GM12864 (cell line): ENCODE measurements at regions not wholly inside any gene's neighbourhood (a gene's known extent, or its start where the extent isn't known, plus 50 kb on each side); places are given as distances from the start of the nearest gene placed in this dataset.

Source experiments
- DNase-seq: peaks from one replicate; pipeline ENCODE4 v3.0.0-alpha.2; 2011; ENCODE audit warnings: low read depth
- H3K4me3 ChIP-seq: 2 replicates; pipeline ENCODE4 v1.5.1; 2011; ENCODE audit warnings: mild to moderate bottlenecking, low read depth, low read length, control low read depth
- TF ChIP-seq, protein P1 (sequence below): IDR thresholded peaks from 2 replicates; pipeline ENCODE4 v1.5.1; 2011; ENCODE audit warnings: low read depth, mild to moderate bottlenecking, moderate library complexity, low read length, control low read depth, inconsistent platforms; ENCODE audit errors: missing control alignments

DNA sequence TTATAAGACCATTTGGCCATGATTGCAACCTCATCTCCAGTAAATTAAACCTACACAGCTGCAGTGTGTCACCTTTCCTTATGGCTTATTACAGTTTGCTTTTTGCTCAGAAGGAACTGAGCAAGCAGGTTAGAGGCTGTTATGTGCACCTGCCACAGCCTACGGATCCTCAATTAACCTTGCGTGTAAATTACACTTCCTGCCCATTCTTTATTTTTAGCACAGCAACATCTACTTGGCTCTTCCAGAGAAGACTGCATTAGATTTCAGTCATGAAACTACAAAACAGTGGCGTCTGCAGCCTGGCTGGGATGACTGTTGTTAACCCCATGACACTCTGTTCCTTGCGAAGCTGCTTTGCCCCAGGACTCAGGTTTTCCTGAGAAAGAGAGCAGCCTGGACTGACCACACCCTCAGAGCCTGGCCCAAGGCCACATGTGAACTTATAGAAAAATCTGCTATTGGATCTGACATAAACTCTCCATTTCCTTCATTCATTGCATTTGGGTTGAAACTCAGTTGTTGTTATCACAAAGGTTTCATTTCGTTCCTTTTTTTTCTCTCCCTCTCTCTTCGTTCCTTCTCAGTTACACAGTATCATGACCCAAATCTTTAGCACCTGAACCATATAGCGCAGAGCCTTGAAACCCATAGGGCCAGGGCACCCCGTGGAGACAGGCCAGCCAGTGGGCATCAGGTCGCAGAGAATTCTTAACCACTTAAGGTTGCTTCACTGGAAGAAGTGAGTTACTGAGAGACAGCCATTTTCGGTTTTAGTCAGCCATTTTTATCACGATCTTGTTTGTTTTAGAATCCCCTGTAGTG is 138.6 kb downstream of the PALM2AKAP2 start:
- peak; percentile 83 for DNase-seq
- peak overlapping the region; percentile 33 for H3K4me3 ChIP-seq
- TF ChIP-seq, protein P1, sequence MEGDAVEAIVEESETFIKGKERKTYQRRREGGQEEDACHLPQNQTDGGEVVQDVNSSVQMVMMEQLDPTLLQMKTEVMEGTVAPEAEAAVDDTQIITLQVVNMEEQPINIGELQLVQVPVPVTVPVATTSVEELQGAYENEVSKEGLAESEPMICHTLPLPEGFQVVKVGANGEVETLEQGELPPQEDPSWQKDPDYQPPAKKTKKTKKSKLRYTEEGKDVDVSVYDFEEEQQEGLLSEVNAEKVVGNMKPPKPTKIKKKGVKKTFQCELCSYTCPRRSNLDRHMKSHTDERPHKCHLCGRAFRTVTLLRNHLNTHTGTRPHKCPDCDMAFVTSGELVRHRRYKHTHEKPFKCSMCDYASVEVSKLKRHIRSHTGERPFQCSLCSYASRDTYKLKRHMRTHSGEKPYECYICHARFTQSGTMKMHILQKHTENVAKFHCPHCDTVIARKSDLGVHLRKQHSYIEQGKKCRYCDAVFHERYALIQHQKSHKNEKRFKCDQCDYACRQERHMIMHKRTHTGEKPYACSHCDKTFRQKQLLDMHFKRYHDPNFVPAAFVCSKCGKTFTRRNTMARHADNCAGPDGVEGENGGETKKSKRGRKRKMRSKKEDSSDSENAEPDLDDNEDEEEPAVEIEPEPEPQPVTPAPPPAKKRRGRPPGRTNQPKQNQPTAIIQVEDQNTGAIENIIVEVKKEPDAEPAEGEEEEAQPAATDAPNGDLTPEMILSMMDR = no peak

DNA sequence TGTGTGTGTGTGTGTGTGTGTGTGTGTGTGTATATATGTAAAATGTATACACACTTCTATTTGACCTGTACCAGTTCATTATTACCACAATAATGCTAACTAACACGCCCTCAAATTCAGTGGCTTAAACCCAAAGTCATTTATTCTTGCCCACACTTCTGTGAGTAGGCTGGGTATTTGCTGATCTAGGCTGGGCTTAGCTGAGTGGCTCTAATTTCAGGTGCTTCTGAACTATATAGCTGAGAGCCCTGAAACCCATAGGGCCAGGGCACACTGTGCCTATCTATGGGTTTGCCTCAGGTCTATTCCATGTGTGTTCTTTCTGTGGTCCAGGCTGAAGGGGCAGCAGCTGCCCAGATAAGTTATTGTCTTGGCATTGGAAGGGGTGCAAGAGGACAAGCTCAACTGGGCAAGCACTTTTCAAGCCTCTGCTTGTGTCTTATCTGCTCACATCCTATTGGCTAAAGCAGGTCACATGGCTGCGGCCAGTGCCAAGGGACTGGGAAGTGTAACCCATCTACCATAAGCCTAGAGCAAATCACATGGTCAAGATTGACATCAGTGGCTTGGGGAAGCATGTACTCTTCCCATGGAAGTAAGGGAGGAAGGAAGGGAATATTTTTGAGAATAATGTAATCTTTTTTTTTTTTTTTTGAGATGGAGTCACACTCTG is 139.9 kb downstream of the PALM2AKAP2 start:
- TF ChIP-seq, protein P1 = no peak
- no peak for DNase-seq
- no peak overlapping the region for H3K4me3 ChIP-seq

DNA sequence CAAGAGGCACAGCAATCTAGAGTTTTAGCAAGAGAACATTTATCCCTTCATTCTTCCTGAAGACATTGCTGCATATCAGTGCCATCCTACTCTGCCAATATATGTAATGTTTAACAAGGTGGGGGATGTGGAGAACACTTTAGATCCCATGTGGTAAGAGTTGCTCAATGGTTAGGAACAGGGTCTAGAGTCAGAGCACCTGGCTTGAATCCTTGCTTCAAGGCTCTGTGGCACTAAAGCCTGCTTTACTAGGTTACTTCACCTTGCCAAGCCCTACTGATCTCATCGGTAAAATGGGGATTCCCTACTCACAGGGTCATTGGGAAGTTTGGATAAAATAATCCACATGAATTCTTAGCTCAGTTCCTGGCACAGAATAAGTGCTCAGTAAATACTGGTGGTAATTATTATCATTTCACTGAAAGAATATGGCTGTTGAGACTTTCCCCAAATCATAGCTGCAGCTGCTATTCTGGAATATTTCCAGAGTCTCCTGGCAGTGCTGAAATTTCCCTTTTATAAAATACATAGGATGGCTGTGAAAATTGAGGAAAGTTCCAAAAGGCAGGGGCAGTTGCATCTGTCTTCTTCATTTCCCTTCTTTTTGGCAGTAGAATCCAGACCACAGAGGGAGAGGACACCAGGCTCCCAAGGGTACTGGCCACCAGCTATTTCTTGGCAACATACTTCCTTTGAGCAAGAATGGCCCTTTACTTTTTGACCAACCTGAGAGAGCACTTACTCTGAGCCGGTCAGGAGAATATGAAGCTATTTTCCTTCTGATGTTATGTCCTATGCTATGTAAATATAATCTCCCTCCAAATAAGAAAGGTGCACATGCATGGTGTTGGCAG is 142.8 kb downstream of the PALM2AKAP2 start:
- H3K4me3 ChIP-seq = no peak overlapping the region
- DNase-seq = no peak
- TF ChIP-seq, protein P1 = no peak

DNA sequence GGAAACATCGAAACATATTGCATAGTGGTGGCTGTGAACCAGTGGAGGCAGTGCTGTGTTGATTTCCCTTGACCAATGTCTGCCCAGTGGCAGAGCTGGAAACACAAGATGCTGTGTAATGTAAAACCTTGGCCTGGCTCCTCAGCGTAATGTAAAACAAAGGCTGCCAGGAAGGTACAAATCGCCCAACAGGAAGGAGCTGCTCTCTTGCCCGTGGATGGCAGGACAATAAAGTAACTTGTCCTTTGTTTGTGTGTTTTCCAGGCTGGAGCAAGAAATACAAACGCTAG is 143.4 kb downstream of the PALM2AKAP2 start:
- no peak for DNase-seq
- no peak overlapping the region for H3K4me3 ChIP-seq
- TF ChIP-seq, protein P1 = no peak

DNA sequence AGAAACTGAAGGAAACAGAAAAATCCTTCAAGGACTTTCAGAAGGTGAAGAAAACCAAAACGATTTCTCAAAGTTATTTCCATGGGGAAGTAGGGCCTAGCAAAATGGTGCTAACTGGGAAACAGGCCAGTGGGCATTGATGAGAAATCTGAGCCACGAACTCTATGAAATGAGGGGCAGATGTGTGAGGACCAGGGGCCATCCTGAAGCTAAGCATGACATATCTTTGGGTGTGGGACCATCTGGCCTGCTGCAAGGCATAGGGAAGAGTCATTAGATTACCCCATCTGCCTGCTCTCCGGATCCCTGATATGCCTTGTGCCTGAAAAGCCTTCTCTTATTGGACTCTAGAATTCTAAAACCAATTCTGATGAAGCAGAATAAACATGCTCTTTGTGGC is 143.8 kb downstream of the PALM2AKAP2 start:
- H3K4me3 ChIP-seq = no peak overlapping the region
- DNase-seq = no peak
- TF ChIP-seq, protein P1 = no peak

DNA sequence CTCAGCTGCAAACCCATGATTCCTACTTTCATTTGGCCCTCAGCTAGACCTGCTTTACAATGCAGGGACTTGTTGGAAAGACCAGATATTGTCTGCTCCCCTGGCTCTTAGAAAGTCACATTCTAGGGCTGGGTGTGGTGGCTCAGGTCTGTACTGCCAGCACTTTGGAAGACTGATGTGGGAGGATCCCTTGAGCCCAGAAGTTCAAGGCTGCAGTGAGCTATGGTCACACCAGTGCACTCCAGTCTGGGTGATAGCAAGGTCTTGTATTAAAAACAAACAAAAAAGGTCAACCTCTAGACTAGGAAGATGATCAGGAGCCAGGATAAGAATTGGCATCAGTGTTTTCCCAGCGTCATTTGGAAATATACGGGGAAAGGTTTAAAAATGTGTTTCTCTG is 145.8 kb downstream of the PALM2AKAP2 start:
- DNase-seq = no peak
- H3K4me3 ChIP-seq = no peak overlapping the region
- TF ChIP-seq, protein P1 = no peak
